ENCODE measurements at regions not wholly inside any gene's neighbourhood (a gene's known extent, or its start where the extent isn't known, plus 50 kb on each side); places are given as distances from the start of the nearest gene placed in this dataset.

DNA sequence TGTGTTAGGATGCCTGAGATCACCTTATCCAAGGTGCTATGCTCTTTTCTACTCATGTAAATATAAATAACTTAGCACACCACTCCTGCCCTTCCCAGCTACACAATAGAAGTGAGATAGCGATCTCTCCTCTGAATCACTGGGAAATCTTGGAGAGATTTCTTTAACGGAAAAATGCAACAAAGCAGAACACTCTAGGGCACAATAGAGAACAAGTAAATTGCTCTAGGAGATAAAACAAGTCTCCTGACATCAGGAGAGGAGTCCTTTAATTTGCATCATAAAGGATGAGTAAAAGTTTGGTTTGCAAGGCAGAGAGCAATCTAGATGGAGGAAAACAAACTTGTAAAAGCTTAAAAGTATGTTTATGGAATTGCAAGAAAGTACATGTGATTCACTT, 224.1 kb downstream of the PAX3 start:
- ATAC-seq: no peak
- no peaks in the 10 kb centered on the region for H3K79me2 ChIP-seq (ENCODE audit: insufficient read depth, low read length)
- DNase-seq (ENCODE audit: low read depth, low spot score): no peak
- H3K36me3 ChIP-seq (ENCODE audit: control insufficient read depth in 1 of 2, insufficient read depth in 2 of 2, low read length in 2 of 2): no peaks in the 10 kb centered on the region
- peaks cover 55% of the 10 kb centered on the region for H3K27me3 ChIP-seq (ENCODE audit: insufficient read depth, low read length)
- intact Hi-C loops (cut with micrococcal nuclease): no loop called here
- ChIA-PET RAD21 (ENCODE audit: low non-redundant PET in 1 of 2, low total read pairs in 2 of 2, uncharacterized antibody in 2 of 2, unreplicated experiment in 2 of 2) (no interaction called here), CTCF (no interaction called here), POLR2A (no interaction called here)
- no peak overlapping the region for H3K9ac ChIP-seq (ENCODE audit: low read length)
- H4K20me1 ChIP-seq (ENCODE audit: insufficient read depth): no peaks in the 10 kb centered on the region
- no peak overlapping the region for H3K27ac ChIP-seq (ENCODE audit: low read depth, low read length)
- no peak overlapping the region for H3K4me2 ChIP-seq (ENCODE audit: low read length)
- H3K9me2 ChIP-seq (ENCODE audit: insufficient read depth): no peaks in the 10 kb centered on the region
- no TSS peak for BruUV-seq (replicated peaks)
- TF ChIP-seq EGR1 (IDR thresholded peaks at IDR 0.05; ENCODE audit: low read depth) (no peak), SIN3A (IDR thresholded peaks at IDR 0.05; ENCODE audit: low read depth) (no peak), POLR2A (IDR thresholded peaks at IDR 0.05; ENCODE audit: borderline replicate concordance, extremely low read depth, insufficient read depth, insufficient read length) (no peak), EZH2phosphoT487 (IDR thresholded peaks at IDR 0.05; ENCODE audit: borderline replicate concordance) (no peak), TCF7L2 (IDR thresholded peaks at IDR 0.05; ENCODE audit: borderline replicate concordance, extremely low read depth, insufficient read depth, insufficient read length) (no peak), CTCF (IDR thresholded peaks at IDR 0.05 in 2 of 3, conservative IDR thresholded peaks at IDR 0.05 in 1 of 3; ENCODE audit: borderline replicate concordance in 1 of 3, insufficient read depth in 1 of 3, low read depth in 2 of 3, low read length in 2 of 3) (no peak), SP1 (IDR thresholded peaks at IDR 0.05; ENCODE audit: low read depth) (no peak), REST (IDR thresholded peaks at IDR 0.05; ENCODE audit: low read depth) (no peak)
- TF ChIP-seq, protein P1, sequence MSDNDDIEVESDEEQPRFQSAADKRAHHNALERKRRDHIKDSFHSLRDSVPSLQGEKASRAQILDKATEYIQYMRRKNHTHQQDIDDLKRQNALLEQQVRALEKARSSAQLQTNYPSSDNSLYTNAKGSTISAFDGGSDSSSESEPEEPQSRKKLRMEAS (IDR thresholded peaks at IDR 0.05): no peak
- TF ChIP-seq, protein P2, sequence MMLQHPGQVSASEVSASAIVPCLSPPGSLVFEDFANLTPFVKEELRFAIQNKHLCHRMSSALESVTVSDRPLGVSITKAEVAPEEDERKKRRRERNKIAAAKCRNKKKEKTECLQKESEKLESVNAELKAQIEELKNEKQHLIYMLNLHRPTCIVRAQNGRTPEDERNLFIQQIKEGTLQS (IDR thresholded peaks at IDR 0.05): no peak
- no peak overlapping the region for H3K4me3 ChIP-seq (replicated peaks in 1 of 2; ENCODE audit: low read depth in 1 of 2, low read length in 2 of 2)
- no peak overlapping the region for H2AFZ ChIP-seq (ENCODE audit: low read depth, low read length, poor library complexity, severe bottlenecking)
- no peaks in the 10 kb centered on the region for H3K4me1 ChIP-seq (ENCODE audit: control insufficient read depth in 1 of 2, insufficient read depth in 2 of 2, low read length in 2 of 2)
- H3K9me3 ChIP-seq (ENCODE audit: control insufficient read depth in 1 of 2, insufficient read depth in 1 of 2, low read depth in 1 of 2, low read length in 2 of 2): no peaks in the 10 kb centered on the region

Data from HCT116 (cell line).